ENCODE measurements at regions not wholly inside any gene's neighbourhood (a gene's known extent, or its start where the extent isn't known, plus 50 kb on each side); places are given as distances from the start of the nearest gene placed in this dataset.
"Not testable (repeated sequence)": the region's sequence is repeated elsewhere in the genome, so short reads cannot be mapped to it uniquely, and the experiment has no call there.

GRCh38 chr5:88615767-88616166 is 267.2 kb downstream of the MEF2C start:
- TF ChIP-seq, protein P1, sequence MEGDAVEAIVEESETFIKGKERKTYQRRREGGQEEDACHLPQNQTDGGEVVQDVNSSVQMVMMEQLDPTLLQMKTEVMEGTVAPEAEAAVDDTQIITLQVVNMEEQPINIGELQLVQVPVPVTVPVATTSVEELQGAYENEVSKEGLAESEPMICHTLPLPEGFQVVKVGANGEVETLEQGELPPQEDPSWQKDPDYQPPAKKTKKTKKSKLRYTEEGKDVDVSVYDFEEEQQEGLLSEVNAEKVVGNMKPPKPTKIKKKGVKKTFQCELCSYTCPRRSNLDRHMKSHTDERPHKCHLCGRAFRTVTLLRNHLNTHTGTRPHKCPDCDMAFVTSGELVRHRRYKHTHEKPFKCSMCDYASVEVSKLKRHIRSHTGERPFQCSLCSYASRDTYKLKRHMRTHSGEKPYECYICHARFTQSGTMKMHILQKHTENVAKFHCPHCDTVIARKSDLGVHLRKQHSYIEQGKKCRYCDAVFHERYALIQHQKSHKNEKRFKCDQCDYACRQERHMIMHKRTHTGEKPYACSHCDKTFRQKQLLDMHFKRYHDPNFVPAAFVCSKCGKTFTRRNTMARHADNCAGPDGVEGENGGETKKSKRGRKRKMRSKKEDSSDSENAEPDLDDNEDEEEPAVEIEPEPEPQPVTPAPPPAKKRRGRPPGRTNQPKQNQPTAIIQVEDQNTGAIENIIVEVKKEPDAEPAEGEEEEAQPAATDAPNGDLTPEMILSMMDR (IDR thresholded peaks at IDR 0.05; ENCODE audit: borderline replicate concordance, extremely low read depth, low read length, poor library complexity, severe bottlenecking): not testable (repeated sequence)
- TF ChIP-seq EZH2 (IDR thresholded peaks at IDR 0.05; ENCODE audit: borderline replicate concordance, low read depth, low read length, severe bottlenecking): not testable (repeated sequence)

Data from DND-41 (cell line).